CMK (cell line): ENCODE measurements at regions not wholly inside any gene's neighbourhood (a gene's known extent, or its start where the extent isn't known, plus 50 kb on each side); places are given as distances from the start of the nearest gene placed in this dataset.

Experiments used
- DNase-seq: peaks from one replicate; pipeline ENCODE4 v3.0.0-alpha.2; 2010; ENCODE audit warnings: low read depth

DNA sequence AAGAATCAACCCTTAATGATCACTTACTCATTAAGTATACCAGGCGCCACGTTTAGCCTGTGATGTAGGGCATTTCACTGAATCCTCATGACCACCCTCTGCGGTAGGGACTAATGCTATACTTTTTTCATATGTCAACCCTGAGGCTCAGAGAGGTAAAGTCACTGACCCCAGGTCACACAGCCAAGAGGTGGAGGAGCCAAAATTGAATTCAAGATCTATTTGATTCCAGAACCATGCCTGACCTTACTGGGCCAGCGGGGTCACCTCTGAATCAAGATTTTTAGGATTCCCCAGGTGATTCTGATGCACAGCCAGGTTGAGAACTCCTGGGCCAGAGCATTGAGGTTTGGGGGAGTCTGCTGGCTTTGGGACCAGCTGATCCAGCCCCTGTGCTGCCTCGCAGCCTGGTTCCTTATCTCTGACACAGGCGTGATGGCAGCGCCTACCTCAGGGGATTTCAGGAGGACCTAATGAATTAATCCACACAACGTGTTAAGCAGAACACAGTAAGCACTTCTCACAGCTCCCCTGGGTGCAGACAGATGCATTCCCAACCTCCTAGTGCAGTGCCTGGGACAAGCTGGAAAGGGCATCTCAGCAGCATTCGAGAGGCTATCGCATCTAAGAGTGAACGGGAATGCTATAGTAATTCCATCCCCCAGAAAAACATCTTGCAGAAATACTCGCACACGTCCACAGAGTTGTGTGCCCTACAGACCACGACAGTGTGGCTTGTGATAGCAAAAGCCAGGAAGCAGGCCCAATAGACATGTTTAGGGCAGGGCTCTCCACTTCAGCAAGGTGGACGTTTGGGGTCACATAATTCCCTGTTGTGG, 101.4 kb upstream of the PTPN1 start:
- DNase-seq = no peak

DNA sequence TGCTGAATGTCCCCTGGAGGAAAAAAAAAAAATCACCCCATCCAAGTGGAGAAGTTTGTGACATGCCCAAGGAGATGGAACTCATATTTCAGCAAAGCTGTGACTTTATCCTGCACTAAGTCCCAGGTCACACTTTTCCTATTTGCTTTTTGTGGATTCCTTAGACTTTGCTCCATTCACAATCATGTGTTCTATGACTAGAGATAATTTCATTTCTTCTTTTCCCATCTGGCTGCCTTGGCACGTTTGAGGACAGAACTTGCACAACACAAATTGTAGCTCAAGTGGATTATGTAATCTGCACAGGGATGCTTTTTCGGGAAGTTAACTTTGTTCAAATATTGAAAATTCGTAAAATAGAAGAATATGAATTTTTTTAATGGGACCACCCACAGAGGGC, 100.7 kb upstream of the PTPN1 start:
- DNase-seq = no peak

DNA sequence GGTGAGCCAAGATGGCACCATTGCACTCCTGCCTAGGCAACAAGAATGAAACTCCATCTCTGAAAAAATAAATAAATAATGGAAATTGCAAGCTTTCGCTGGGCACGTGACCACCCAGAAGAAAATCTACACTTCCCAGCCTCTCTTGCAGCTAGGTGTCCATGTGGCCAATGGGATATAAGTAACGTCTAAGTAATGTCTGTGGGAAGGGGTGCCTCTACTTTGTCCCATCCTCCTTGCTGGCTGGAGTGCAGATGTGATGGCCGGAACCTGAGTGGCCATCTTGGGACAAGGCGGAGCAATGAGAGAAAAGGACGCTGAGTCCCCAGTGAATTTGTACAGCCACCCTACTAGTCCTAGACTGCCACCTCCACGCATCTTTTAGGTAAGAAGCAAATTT, 99.8 kb upstream of the PTPN1 start:
- no peak for DNase-seq

DNA sequence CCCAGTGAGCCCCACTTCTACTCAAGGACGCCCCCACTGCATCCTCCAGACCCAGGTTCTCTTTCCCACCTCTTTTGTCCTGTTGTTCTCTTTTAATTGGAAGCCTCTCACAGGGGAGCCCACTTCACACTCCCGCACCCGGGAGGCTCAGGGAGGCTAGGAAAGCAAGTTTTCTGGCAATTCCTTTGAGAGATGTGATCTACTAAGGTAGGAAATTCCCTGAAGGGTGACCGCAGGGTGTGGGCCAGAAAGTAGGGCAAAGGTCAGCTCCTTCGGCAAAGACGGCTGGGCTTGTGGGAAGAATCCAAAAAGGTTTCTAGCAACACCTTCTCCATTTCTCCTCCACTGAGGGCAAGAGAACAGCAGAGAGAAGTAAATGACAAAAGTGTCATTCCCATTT, 98.1 kb upstream of the PTPN1 start:
- DNase-seq = no peak

DNA sequence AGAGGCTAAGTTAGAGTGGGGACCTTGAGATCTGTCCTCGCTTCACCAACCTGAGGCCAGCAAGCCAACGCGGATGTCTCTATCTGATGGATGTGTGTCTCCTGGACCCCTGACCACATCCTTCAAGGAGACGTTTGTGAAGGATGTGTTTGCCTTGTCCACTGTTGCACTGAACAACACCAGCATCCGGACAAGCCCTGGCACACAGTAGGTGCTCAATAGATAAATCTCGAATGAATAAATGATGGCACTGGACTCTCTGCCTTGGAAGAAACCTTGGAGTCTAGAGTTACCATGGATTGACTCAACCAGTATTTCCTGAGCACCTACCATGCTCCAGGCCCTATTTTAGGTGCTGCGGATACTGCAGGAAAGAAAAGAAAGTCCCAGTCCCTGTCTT, 97.7 kb upstream of the PTPN1 start:
- no peak for DNase-seq

DNA sequence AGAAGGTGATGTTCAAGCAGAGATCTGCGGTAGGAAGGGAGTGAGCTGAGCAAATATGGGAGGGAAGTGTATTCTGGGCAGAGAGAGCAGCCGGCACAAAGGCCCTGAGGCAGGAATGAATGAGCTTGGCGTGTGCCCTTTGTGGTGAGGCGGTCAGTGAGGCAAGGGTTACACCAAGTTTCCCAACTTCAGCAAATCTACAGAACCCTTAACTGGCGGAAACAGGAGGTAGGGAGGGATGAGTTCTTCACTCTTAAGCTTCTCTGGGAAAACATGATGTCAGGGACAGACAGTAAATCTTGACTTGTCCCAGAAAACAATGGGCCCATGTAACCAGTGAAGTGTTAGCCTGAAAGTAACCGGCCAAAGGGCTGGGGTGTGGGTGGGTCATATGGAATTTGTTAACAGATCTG, 97.1 kb upstream of the PTPN1 start:
- DNase-seq = no peak

DNA sequence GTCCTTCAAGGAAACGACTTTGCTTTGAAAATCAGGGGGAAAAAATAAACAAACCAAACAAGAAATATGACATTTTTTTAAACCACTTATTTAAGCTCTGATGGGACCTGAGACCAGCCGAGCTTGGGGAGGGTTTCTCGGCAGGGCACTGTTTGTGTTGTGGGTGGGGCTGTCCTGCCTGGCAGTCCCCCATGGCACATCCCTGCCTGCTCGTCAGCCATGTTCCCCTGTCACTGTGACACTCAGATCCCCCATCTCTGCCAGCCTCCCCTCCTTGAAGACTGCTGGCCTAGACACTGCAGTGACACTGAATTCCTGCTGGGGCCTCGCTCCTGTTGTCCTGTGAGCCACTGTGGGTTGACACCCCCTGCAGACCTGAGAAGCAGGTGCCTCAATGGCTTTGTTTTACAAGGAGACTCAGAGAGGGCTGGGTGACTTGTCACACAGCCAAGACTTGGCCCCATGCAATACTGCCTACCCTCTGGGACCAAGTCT, 95.1 kb upstream of the PTPN1 start:
- DNase-seq = no peak

DNA sequence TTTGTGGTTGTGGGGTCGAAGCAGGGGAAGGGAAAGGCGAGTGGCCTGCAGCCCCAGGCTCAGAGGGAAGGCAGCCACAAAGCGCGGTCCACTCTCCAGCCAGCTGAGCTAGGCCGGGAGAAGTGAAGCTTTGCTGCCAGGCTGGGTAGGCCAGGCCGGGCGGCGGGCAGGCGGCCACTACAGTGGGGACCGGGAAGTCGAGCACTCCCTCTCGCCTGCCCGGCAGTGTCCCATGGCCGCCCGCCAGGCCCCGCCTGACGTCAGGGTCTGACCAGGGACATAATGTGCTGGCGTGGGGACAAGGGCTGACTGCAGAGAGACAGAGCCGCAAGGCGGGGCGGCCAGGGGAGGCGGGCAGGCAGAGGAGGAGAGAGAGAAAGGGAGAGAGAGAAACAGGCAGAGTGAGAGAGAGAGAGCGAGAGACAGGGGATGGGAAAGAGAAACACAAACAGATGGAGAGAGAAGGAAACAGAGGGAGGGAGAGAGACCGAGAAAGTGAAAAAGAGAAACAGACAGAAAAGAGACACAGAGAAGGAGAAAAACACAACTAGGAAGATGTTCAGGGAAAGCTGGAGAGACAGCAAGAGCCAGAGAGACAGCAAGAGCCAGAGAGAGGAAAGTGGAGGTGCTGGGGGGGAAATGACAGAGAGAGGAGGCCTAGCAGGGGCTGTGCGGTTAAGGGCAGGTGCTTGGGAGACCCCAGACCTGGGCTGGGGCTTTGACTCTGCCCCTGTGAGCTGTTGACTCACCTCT, 94.5 kb upstream of the PTPN1 start:
- DNase-seq = no peak

DNA sequence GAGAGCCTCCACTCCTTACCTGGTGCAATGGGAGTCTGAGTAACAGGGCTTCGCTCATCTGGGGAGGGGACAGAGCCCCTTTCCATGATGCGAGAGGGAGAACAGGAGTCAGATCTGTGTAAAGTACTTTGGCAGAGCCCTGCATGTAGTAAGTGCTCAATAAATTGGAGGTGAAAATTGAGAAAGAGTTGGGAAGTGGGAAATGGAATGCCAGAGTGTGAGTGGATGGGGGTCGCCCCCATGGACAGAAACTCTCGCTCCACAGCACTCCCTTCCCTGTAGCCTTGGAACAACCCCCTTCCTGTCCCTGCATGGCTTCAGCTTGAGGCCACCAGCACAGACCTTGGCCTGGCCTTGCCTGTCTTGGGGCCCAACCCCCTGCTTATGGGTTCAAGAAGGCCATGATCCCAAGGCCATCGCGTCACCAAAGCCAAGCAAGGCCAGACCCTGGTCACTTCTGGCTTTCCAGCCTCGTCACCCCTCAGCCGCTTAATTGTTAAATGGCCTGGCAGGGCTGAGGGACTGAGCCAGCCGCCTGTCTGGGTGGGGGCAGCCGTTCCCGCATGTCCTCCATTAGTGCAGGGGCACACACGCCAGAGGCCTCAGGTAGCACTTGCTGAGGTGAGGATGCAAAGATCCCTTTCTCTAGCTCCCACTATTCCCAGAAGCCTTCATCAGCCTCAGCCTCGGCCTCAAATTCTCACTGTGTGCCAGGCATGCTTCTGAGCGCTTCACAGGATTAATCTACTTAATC, 93.7 kb upstream of the PTPN1 start:
- no peak for DNase-seq

DNA sequence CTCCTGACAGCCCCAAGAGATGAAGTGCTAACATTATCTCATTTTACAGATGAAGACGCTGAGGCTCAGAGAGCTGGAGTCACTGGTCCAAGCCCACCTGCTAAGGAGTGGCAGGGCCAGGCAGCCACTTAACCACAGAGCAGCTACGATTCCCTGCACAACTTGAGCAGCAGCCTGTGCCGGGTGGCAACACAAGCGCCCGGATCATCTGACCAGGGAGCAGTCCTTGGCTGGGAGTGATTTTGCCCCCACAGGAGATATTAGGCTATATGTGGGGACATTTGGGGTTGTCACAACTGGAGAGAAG, 93.2 kb upstream of the PTPN1 start:
- no peak for DNase-seq

DNA sequence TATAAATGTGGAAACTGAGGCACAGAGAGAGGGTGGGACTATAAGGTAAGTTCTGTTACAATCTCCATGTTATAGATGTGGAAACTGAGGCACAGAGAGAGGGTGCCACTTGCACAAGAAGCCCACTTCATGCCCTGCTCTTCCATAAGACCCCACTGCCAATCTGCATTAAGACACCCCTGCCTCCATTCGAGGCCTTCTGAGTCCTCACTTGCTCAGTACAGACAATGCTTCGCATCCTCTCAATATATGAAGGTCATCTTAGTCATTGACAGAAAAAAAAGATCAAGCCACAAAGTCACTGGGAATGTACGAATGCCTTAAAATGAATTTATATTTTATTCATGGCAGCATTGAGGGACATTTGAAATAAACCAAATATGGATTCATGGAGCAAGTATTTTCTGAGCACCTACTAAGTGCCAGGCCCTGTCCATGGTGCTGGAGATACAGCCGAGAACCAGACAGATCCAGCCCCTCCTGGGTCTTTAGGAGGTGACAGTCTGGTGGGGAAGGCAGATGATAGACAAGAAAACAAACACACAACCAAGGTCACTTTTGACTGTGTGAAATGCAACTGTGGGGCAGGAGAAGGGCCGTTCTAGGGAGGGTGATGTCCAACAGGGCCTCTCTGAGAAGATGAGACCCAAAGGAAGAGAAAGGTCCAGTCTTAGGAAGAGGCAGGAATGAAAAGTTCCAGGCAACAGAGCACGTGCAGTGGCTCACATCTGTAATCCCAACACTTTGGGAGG, 92.5 kb upstream of the PTPN1 start:
- DNase-seq = no peak

DNA sequence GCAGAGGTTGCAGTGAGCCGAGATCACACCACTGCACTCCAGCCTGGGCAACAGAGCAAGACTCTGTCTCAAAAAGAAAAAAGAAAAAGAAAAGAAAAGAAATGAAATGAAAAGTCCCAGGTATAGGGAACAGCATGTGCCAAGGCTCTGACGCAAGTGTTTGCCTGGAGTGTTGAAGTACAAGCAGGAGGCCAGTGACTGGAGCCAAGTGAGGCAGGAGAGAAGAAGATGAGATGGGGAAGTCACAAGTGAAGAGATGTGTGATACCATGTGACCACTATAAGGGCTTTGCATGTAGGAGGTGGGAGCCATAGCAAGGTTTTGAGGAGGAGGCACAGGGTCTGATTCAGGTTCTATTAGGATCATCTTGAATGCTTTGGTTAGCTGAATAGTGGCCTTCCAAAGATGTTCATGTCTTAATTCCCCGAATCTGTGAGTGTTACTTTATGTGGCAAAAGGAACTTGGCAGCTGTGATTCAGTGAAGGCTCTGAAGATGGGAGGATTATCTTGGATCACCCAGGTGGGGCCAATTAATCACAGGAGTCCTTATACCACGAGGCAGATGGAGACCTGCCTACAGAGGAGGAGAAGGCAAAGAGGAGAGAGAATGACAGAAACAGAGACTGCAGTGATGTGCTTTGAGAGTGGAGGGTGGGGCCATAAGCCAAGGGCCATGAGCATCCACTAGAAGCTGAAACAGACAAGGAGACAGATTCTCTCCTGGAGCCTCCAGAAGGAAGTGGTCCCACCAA, 91.1 kb upstream of the PTPN1 start:
- no peak for DNase-seq

DNA sequence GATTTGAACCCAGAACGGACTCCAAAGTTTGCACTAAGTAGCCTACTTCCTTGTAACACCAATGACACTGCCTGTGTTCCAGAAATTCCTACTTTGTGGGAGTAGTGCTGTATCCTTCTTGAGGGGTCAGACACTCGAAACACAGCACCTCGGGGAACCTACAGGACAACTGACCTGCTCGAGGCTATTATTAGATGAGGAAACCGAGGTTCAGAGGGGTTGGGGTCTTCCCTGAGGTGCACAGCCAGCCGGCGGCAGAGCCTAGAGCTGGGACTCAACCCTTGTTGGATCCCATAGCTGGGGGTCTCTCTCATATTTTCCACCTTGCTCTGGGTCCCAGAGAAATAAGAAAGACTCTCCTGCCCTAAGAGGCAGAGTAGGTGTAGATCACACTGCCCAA, 89.8 kb upstream of the PTPN1 start:
- no peak for DNase-seq

DNA sequence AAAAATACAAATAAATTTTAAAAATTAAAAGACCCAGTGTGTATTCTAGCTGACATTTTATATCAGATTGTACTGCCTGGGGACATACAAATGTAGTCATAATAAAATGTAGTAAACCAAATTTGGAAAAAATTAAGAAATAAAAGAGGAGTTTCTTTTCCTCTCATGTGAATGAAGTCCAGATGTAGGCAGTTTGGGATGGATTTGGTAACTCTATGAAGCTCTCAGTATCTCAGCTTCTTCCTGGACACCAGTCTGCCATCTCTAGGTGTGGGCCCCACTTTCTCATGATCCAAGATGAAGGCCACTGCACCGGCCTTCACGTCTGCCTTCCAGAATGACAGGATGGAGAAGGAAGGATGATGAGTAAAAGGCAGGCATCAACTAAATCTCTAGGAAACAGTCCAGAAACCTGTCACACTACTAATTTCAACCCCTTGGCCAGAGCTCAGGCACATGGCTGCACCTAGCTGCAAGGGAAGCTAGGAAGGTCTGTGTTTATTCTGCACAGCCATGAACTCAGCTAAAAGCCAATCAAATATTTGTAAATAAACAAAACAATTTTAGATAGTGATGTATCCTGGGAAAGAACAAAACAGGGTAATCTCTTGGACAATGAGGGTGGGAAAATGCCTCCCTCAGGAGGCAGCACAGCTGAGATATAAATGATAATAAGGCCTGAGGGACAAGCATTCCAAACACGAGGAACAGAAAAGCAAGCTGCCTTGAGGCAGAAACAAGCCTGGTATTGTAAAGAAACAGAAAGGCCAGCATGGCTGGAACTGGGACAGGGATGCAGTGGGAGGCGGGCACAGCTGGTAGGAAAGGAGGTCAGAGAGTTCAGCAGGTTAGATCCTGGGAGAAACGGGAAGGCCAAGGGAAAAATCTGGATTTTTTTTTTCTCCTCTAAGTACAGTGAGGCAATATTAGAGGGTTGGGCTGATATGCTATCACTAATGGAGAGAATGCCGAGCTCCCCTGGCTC, 88.5 kb upstream of the PTPN1 start:
- no peak for DNase-seq

DNA sequence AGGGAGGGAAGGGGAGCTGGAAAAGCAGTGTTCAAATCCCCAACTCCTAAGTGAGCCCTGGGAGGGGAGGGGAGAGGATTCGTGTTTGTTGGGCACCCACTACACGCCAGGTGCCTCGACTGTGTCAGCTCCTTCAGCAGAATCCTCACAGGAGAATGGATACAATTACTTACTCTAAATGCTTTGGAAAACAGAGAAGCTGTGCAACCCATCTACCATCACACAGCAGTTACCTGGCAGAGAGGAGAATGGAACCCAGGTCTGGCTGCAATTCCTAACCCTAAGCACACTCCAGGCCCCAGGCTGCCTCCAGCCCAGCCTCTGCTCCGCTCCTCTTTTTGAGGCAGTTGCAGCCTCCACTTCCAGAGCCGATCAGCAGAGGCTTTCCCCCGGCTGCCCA, 86.4 kb upstream of the PTPN1 start:
- no peak for DNase-seq

DNA sequence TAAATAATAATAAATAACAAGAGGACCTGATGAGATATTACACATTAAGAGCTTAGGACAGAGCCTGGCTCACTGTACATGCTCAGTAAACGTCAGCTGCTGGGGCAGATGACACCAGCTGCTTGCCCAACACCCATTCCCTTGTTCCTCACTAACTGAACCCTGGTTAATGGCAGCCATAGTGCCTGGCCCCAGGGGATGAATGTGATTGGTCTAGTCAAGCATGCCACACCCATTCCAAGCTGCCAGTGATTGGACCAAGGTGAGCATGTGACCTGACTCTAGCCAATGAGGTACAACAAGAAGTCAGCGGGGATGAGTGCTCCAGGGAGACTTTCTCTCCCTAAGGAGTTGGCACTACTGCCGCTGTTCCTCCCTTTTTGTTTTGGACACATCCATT, 85.1 kb upstream of the PTPN1 start:
- DNase-seq = no peak

DNA sequence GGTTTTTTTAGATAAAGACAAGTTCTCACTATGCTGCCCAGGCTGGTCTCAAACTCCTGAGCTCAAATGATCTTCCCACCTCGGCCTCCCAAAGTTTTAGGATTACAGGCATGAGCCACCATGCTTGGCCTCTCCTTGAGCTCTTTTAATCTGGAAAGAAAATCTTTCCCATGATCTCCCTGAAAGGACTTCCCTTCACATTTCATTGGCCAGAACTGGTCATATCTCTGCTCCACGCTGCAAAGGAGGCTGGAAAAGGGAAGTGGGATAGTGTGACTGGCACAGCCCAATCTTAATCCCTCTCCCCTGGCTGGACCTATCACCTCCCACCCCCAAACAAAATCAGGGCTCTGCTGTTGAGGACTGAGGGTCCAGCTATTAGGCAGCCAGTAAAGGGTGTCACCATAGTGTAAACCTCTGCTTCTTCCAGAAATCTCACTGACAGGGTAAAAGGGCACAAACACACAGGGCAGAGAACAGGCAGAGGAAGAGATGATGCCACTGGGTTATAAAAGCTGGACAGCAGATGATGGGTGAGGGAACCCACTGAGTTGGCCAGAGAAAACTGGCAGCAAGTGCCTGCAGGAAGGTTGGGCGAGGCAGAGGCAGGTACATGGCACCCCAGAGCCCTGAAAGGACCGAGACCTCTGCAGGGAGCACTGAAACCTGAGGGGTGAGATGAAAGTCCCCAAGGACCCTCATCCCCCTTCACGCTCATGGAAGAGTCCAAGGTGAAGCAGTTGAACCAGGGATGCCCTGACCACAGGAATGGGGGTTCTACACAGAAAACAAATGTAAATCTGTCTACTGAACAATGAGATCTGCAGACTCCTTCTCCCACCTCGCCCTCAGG, 83.1 kb upstream of the PTPN1 start:
- DNase-seq = no peak

DNA sequence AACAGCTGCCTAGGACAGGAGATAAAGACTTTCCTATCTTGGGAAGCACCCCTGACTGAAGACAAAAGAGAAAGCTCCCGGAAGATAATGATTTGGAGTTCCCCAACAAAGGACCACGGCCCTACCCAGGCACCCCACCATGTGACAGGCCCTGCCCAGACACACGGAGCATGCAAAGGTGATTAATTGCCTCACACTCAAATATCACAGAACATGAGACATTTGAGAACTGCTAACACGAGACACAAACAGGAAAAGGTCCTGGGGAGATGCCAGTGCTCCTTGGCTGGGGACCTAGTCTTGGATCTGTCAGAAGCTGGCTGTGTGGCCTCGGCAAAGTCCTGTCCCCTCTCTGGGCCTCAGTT, 82.5 kb upstream of the PTPN1 start:
- no peak for DNase-seq

DNA sequence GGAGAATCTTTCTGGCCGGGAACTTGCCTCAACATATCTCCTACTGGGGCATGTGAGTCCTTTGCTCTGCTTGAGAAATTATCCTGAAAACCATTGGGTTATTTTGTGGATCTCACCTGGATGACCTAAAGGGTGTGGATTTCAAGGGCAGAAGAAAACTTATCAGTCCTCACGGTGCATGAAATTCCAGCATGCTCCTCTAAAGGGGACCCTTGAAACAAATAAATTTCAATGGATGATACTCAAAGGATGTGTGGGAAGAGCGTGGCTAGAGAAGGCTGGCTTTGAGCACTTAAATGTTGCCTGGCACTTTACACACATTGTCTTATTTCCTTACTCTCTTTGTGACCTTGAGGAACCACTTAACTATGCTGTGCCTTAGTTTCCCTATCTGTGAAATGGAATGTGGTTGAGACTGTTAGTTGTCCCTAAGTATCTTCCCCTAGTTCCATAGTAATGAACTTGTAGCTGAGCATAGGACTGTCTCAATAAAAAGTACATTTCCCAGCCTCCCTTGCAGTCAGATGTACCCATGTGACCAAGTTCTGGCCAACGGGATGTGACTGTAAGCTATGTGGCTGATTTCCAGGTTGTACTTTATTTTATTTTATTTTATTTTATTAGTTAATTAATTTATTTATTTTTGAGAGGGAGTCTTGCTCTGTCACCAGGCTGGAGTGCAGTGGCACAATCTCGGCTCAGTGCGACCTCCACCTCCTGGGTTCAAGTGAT, 81.9 kb upstream of the PTPN1 start:
- DNase-seq = no peak
